NCI-H1092 (cell line): ENCODE measurements at regions not wholly inside any gene's neighbourhood (a gene's known extent, or its start where the extent isn't known, plus 50 kb on each side); places are given as distances from the start of the nearest gene placed in this dataset.
"Not testable (repeated sequence)": the region's sequence is repeated elsewhere in the genome, so short reads cannot be mapped to it uniquely, and the experiment has no call there.

Experiments
- DNase-seq: peaks from one replicate; lab custom pipeline; 2025; lab: John Stamatoyannopoulos, UW

DNA sequence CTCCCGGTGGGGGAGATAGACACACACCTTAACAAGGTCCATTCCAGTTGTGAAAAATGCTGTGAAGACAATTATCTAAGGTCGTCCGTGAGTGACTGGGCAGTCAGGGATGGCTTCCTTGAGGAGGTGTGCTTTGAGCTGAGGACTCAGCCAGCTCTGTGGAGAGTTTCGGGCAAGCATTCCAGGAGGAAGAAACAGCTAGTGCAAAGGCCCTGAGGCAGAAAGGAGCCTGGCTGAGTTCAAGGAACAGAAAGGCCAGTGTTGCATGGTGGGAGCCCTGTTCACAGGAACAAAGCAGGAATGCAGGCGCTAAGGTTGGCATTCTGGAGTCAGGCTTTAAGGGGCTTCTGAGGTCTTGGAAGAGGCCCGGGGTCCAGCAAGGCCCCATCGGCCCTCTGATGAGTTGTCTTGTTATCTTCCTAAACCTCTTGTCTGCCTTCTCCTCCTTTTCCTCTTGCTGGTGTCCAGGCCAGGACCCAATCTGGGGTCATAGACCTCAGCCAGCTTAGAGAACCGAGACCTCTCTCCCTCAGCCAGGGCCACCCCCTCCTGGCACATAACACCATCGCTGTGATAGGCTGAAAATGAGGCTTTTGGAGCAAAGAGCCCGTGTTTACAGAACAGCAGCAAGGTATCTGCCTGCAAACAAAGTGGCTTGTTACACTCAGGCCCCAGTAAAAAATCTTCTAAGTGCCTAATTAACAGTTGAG, 270.2 kb upstream of the MVB12B start:
- peak; percentile 77 for DNase-seq

DNA sequence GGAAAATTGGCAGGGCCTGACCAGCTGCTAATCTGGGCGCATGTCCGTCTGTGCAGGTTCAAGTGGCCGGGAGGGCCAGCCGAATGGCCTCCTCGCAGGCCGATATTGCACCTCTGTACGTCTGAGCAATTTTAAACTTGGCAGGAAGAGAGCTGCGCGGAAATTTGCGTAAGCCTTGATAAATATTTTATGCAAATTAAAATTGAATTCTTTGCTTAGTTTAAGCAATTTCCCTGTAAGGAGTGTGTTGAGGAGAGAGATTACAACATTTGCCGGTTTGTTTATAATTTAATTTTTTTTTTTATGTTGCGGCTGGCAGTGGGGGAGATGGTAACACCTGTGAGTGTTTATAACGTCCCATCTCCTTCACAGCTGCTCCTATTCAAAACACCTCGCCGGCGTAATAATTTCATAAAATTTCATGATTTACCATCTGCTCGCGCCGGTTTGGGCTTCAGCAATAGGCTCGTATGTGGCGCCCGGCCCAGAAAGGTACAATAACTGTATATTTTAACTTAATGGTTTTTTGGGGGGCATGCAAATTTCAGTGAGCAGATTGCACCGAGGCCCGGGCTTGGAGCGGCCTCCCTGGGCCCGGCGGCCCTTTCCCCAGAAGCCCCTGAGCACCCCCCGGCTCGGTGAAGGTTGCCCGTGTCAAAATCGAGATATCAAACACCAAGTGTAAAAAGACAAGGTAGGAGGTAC, 269.4 kb upstream of the MVB12B start:
- peak; percentile 77 for DNase-seq

DNA sequence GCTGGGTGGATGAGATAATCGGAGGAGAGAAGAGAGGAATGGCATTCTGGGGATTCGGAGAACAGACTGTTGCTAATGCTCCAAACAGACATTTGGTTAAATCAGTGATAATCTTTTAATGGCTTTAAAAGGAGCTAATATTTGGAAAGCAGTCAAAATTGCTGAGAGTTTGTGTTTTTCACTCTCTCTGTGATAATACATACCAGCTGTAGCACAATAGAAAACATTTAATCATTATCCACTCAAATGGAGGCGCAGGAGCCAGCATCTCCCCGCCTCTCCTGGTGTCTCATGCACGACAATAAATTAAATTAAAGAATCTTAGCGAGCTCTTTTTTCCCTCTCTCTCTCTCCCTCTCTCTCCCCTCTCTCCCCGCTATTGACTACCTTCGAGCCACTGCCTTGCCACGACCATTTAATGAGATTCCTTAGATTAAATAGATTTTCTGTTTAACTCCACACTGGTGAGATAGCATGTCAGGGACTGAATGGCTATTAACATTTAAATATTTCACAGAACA, 268.6 kb upstream of the MVB12B start:
- DNase-seq = no peak

DNA sequence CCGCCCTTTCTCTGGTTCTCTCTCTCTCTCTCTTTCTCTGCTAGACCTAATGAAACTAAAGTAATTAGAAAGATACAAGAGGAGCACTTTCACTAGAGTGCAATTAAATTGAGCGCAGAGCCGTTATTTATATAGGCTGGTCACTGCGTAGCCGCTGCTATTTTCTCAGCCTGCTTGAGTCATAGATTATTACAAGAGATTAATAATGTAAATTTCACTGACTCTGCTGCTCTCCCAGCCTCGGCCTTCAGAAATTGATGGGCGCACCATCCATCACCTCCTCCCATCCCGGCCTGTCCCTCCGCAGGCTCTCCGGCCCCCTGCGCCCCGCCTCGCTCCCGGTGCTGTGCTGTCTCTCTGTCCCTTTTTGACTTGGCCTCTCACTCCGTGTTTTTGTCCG, 268.0 kb upstream of the MVB12B start:
- DNase-seq = no peak

DNA sequence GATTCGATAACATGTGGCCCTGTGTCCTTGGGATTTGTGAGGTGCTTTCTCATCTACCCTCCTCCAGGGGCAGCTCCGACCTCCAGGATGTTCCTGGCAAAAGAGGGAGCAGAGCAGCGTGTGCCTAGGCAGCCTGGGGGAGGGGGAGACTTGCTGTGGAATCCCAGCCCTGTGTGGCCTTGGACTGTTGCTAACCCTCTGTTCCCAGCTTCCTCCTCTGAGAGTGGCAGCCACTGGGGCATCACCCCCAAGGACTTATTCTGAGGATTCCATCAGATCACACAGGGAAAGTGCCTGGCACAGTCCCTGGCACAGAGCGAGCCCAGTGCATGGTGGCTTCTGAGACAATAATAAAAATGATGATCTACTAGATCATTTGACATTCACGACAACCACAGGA, 265.1 kb upstream of the MVB12B start:
- DNase-seq = no peak

DNA sequence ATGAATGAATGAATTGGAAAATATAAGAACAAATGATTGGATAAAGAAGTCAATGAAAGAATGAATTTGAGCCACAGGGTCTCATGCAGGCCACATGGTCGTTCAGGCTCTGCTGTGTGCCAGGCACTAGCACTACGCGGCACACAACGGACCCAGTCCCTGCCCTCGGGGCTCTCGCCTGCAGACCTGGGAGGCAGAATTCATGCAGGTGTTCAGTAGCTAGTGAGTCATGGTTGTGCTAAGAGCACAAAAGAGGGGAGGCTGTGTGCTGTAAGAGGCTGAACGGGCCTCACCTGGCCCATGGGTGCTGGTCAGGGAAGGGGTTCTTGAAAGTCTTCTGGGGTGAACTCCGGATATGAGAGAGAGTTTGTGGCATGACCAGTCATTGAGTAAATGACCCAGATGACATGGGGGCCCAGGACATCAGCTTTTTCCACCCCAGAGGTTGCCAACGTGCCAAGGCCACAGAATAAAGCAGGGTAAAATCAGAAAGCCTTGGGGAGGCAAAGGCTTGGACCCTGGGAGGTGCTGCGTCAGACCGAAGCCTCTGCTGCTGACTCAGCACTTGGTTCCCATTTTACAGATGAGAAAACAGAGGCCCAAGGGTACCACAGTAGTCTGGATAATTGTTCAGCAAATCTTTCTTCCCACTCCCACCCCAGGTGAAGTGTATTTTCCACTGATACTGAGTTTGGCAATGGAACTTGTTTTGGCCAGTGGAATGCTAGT, 264.3 kb upstream of the MVB12B start:
- DNase-seq = no peak

DNA sequence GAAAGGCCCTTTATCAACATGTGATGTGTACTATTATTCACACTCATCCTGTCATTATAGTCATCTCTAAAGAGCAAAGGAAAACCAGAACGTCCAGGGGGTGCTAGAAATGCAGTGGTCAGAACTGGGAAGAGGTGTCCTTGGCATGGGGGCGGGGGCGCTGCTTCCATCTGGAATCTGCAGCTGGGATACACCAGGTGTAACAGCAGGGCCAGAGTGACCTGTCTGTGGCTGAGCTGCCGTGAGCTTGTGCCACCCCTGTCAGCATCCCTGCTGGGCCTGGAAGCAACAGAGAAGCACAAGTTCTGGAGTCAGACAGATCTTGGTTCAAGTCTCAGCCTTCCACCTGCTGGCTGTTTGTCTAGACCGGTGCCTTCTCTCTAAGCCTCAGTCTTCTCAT, 263.3 kb upstream of the MVB12B start:
- DNase-seq = no peak

DNA sequence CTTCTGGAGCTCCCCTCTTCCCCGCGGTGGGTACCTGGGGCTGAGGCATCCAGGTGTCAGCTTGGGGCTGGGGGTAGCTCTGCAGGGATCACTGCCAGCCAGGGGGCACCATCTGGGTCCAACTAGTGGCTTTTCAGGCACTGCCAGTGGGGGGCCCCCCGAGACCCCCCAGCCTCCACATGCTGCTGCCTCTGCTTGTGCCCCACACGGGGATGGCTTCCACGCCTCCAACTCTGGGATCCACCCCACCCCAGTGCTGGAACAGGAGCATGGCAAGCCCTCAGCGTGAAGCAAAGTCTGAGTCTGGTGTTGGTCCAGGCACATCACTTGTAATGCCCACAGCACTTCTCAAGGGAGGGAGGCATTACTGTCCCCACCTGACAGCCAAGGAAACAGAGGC, 260.5 kb upstream of the MVB12B start:
- no peak for DNase-seq

DNA sequence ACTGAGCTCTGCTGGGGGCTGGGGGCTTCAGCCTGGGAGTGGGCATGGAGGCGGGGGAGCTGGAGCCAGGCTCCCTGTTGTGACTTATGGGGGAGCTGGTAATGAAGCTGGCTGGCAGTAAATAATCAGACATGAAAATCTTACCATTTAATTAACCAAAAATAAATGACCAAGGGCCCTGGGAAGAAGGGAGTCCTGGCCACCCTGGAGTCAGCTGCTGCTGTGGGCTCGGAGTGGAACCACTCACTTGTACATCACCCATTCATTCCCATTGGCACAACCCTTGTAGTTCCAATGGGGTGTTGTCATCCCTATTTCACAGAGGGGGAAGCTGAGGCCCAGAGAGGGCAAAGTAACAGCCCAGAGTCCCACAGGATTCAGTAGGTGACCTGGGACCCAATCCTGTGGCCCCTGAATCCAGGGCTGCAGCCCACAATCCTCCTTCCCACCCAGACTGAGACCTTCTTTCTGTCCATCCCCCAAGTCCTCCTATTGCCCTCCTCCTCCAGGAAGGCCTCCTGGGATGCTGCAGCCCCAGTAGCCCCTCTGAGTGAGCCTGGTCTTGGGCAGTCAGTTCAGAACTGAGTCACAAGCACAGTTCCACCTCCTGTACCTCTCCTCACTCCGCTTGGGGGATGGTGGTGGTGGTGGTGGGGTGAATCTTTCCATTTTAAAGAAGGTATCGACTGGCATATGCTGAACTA, 259.4 kb upstream of the MVB12B start:
- no peak for DNase-seq

DNA sequence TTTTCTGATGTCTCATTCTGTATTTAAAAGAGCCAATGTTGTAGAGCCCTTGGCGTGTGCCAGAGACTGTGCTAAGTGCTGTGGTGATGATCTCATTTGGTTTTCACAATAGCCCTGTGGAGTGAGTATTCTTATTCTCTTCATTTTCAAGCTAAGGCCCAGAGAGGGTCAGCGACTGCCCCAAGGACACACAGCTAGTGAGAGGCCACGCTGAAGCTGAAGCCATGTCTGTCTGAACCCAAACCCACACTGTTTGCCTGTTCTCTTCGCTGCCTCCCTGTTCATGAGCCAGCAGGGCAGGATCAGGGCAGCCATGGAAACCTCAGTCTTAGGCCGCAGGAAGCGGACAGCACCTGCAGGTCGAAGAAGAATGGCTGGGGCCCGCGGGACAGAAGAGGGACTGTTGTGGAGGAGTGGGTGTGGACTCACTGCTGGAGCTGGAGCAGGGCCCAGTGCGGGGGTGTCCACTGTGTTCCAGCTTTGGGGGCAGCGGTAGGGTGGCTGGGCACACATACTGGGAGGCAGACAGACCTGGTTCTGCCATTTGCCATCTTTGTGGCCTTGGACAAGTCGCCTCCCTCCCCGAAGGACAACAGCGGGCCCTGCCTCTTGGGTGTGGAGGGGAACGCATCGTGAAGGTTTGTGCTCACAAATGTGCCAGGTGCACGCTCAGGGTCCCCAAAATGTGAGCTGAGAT, 257.9 kb upstream of the MVB12B start:
- DNase-seq = no peak

DNA sequence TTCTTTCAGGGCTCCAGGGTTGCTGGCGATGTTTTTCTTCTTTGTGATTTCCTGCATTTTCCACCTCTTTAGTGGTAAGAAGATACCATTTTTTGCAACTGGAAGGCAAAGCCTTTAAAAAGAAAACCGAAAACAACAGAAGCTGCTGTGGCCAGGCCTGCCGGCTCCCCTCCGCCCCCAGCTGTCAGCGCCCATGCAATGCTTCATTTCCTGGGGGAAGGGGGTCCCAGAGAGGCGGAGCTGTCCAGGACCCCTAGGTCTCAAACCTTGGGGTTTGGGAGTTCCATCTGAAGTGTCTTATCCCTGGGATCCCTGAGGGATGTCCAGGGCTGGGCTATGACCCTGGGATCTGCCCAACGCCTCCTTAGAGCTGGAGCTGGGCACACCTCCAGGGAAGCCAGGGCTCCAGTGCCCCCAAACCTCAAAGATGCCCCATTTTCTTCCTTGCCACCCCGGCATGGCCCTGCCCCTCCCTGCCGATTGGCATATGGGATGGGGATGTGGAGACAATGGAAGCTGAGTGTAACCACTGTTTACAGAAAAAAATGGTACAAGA, 257.2 kb upstream of the MVB12B start:
- DNase-seq = no peak

DNA sequence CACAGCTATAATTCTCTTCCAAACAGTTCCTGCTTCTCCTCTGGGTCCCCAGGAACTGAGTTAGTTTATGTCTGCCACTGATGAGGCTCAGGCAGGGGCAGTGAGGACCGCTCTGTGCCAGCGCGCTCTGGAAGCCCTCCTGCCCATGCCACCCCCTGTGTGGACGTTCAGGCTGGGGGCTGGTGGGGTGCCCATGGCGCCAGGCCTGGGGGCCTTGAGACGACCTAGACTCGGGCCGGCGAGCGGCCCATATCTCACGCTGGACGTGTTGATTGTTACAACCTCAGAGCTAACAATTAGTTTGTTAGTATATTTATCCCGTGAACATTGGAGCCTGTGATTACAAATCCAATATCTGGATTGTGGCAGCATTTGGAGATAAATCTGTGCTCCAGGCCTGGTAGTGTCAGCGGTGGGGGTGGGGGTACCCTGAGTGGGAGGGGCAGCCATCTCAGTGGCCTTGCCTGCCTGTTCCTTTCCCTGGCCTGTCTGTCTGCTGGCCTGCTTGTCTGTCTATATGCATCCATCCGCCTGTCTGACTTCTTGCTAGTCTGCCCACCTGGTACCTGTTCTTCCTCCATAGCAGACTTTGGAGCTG, 256.5 kb upstream of the MVB12B start:
- no peak for DNase-seq

DNA sequence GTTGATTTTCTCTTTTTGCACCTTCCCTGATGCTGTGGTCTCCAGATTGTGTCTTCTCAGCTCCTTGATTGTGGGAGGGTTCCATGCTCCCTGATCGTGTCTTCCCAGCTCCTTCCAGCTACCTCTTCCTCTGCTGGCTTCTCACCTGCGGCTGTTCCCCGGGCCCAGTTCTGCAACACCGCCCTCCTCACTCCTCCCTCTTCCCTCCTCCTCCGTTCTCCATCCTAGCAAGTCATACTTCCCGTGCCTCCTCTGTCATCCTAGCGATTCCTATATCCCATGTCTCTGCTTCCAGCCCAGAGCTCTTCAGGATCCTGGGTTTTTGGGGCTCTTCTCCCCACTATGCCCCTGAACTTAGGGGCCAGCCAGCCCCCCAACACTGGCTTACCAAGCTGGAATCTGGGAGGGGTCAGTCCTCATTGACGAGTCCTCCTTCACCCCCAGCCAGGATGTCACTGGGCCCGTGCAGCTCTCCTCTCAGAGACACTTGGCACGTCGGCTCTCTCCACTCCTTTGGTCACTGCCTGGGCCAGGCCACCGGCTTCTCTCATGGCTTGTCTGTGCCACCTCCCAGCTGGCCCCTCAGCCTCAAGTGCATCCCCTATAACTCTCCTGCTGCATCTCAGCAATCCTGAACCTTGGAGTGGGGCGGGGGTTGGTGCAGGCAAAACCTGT, 255.4 kb upstream of the MVB12B start:
- no peak for DNase-seq

DNA sequence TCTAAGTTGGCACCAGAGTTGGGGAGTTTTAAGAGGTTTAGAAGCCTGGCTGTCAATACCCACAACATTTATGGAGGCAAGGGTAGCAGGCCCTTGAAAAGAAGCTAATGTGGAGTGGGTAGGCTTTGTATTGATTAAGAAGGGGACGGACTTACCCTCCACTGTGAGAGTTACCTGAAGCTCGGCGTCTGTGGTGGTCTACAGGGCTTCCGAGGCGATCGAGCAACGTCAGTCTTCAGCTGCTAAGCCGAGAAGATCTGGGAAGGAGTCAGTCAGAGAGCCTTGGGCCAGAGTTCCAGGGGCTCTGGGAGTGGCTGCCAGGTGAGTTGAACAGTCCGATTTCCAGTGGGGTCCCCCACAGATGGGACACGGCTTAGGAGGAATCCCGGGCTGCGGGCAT, 249.0 kb upstream of the MVB12B start:
- DNase-seq = not testable (repeated sequence)

DNA sequence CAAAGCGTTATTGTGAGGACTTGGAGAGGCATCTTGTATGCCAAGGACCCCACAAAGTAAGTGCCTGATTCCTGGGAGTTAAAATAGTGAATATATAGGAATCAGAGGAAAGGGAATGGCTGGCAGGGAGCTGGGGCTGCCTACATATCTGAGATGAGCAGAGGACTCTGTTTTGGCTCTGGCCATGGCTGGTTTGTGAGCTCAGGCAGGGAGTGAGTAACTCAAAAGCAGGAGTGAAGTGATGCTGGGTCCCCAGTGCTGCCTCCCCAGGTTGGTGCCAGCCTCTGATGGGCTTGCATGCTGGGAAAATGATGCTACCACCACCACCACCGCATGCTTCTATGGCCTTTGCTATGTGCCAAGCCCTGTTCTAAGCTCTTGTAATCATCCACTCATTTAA, 246.0 kb upstream of the MVB12B start:
- no peak for DNase-seq

DNA sequence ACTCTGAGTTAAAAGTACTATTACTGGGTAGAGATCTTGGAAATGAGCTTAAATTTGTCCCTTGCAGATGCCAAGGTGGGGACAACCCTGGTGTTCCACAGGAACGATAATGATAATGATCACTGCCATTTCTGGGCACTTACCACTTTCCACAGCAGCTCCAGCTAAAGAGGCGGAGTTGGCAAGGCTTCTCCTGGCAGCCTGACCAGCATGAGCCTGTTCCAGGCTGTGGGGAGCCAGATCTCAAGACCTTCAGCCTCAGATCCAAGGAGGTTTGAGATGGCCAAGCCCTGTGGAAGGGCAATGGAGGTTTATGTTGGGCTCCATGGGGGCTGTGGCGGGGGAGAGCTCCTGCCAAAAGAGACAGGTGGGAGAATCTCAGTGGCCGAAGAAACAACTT, 244.9 kb upstream of the MVB12B start:
- DNase-seq = no peak

DNA sequence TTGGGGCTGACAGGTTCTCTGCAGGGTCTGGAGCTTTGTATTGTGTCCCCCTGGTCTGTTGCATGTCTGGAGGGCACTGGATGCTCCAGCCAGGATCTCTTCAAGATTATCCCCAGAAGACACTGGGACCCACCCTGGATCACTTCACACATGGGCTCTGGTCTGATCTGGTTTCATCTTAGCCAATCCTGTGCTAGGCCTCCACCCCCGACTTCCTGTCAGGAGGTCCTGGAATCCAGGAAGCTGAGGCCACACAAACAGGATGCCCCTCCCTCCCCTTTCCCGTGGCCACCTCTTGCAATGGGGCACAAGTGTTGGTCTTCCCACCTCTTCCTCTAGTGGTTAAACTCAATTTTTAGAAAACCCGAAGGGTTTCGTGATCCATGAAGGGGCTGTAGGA, 242.6 kb upstream of the MVB12B start:
- no peak for DNase-seq

DNA sequence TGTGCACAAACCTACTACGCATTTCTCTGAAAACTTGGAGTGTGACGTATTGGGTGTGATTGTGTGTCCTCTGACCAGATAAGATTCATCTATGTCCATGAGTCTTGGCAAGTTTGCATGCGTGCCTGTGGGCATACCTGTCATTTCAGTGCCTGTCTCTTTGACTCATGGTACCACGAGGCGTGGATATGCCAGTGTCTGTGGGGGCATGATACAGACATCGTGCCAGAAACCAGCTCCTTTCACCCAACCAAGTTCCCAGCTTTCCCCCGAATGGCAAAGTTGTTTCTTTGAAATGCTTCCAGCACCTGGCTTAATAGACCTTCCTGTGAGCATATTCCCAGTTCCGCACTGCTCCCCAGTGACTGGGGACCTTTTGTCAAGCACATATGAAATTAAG, 241.9 kb upstream of the MVB12B start:
- DNase-seq = no peak

DNA sequence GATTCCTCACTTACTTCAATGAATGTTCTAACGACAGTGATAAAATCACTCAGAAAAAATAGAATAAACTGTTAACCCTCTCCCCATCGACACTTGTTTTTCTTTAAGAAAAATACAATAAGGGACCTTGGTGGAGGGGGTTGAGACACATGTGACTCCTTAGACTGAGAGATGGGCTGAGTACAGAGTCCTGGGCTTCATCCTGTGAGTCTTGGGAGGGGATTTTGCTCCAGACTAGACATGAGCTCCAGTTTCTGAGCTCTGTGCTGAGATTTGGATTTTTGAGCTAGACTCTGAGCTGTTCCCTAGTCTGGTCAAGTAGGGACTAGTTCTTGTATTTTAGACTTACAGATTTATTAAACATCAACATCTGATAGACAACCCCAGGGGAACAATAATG, 241.5 kb upstream of the MVB12B start:
- DNase-seq = no peak

DNA sequence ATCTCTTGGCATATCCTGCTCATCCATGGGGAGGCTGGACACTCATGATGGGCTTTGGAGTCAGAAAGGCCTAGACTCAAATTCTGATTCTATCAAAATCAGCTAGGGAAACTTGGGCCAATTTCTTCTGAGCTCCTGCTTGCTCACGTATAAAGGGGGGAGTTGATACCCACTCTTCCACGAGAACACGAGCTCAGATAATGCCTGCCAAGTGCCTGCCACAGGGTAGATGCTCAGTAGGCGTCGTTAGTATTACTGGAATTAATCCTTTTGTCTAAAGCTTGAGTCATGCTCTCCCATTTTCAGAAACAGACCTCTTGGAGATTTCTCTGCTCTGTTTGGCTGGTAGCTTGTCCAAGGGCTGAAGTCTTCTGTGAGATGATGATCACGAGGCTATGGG, 238.3 kb upstream of the MVB12B start:
- no peak for DNase-seq

DNA sequence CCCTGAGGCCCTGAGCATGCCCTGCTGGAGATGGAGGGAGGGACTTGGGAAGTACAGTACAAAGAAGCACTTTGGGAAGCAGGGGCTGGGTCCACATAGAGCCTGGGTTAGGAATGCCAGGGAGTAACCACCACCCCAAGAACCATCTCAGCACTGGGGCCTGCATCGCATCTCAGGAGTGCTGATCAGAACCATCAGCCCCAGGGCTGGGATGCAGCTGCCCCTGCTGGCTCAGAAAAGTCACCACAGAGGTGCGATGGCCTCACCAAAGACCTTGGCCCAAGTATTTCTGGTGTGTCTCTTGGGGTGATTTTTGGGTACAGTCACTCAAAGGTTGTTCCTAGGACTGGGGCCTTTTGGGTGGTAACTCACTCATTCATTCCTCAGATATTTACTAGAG, 236.8 kb upstream of the MVB12B start:
- no peak for DNase-seq
